Glomerular visceral epithelial cell (primary cell): ENCODE measurements at regions not wholly inside any gene's neighbourhood (a gene's known extent, or its start where the extent isn't known, plus 50 kb on each side); places are given as distances from the start of the nearest gene placed in this dataset.

Experiments
- DNase-seq: peaks from one replicate; pipeline ENCODE4 v3.0.0-alpha.2; 2016; ENCODE audit errors: extremely low spot score

DNA sequence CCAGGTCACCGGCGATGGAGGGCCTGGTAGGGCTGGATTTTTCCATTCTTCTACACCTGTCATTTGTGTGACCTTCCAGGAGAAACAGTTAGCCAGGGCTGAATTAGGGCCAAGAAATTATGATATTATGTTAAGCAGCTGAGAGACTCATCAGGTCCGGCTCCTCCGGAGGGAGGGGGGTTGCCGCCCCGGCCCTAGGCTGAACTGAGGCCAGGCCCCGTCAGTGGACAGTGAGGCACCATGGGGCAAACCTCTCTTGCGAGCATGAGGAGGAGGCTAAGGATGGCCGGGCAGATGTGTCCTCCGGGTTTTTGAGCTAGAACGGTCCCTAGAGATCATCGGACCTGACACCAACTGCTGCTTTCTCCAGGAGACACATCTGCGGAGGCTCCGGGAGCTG lies 150.1 kb downstream of the SOX11 start:
- no peak for DNase-seq

DNA sequence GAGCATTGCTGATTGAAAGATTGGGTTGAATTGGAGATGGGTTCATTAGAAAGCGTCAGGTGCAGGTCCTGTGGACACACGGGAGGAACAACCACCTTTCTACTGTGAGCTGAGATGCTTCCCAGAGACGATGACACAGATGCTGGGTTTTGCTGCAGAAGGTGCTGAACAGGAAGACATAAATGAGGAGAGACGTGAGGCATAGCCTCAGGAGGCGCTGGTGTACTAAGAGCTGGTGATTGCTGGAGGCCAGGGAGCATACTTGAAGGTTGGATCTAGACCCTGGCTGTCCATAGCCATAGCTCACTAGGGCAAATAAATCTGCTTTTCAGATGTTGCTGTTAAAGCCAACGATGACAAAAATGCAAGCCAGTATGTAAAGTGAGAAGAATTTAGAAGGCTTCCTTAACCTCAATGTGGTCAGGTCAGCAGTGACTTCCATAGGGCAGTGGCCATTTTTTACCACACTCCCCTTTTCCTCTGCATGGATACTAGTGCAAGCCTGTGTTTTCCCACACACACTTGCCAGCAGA lies 153.7 kb downstream of the SOX11 start:
- DNase-seq: no peak

DNA sequence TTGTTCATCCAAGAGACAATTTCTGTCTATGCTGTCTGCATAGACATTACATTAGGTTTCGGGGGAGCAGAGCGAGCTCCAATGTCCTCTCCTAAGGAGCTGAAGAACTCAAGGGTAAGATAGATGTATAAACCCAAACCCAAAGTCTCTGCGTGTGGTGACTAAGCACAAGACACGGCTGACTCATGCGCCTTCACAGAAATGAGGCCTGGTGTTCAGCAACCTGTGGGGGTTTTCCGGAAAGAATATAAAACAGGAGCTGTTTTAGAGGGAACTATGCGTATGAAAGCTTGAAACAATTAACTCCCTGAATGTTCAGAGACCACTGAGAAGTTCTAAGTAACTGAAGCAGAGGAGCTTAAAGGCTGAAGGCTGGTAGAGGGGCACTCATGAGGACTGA lies 154.7 kb downstream of the SOX11 start:
- no peak for DNase-seq

DNA sequence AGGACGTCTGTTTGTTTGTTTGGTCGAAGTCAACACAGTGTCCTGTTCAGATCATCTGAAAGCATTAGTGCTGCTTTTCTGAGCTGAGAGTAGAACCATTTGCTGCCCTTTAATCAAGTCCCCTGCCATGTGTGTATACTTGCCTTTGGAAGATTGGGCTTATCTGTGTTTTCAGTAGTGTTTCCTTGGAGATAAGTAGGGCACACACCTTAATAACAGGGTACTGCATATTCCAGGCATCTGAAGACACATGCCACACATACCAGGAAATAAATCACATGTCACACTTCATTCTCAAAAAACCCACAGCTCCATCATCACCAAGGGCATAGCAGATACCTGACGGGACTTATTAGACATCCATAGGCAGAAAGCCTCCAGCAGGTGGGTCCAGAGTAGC lies 157.4 kb downstream of the SOX11 start:
- no peak for DNase-seq

DNA sequence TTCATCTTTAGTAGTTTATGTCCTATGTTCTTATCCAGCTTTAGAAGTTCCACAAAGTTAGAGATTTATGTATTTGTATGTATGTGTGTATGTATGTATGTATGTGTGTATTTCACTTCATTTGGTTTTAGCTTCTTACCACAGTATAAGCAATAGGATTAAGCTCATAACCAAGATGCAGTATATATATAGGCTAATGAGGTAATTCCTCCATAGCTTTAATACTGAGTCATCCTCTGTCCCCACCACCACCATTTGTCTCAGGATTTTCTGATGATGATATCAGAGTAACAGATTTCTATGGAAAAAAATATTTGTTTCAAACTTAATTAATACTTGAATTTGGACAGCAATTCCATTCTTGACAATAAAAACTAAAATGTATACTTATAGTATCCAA lies 159.2 kb downstream of the SOX11 start:
- DNase-seq: no peak

DNA sequence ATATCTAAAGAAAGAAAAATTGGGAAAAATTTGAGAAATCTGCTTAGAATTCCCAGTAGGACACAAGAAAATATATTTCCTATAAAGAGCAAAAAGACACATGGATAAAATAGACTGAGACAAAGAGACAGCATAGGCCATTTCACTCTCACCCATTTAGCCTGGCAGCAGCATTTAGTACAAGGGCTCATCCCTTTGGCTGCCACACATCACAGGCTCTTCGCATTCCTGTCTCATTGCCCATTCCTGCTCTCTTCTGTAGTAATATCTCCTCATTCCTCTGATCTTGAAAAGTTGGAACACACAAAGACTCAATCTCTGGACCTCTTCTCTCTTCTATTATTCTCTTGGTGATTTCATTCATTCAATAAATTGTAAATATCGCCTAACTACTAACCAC lies 162.6 kb downstream of the SOX11 start:
- DNase-seq: no peak

DNA sequence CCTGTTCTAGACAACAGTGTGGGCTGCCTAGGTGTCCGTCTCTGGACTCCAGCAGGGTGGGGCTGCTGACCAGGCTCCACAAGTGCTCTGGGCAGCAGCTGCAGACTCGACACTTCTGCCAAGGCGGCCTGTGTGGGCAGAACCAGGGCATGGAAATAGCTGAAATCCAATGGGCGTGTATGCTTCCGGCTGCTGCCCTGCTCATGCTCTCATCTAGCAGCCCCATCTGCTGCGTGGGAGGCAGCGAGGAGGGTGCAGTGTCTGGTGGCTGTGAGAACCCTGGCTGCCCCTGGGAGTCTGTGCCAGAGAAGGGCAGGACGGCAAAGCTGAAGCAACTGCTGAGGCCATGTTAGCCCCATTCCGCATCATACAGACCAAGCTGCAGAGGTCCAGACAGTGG lies 174.9 kb downstream of the SOX11 start:
- DNase-seq: no peak

DNA sequence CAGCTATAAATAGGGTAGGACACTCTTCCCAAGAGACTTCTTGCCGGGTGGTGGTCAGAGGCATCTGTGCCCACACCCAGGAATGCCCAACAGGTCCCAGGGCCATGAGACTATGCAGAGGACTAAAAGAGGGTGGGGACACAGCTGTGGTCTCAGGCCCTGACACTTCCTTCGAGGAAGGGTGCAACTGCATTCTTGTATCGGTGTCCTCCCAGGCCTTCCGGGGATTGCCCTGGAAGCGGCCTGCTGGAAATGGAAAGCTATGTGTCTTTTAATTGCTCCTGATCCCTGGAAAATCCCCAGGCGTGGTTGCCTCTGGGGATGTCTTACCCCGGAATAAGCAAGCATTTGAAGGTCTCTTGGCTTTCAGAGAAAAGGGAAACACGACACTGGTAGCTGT lies 176.7 kb downstream of the SOX11 start:
- no peak for DNase-seq

DNA sequence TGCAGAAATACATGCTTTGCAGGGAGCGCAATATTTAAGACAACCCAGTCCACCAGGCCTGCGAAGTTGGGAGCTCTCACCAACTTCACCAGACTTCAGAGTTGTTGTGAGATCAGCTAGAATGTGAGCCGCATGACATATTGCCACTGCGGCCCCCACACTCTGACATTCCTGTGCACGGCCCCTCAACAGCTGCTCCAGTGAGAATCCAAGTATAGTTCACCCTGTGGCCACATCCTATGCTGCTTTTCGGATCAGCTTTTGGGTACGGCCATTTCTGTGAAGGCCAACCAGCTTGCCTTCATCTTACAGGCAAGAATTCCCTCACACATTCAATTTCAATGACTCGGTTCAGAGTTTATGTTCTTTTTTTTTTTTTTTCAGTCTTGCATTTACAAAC lies 177.8 kb downstream of the SOX11 start:
- no peak for DNase-seq

DNA sequence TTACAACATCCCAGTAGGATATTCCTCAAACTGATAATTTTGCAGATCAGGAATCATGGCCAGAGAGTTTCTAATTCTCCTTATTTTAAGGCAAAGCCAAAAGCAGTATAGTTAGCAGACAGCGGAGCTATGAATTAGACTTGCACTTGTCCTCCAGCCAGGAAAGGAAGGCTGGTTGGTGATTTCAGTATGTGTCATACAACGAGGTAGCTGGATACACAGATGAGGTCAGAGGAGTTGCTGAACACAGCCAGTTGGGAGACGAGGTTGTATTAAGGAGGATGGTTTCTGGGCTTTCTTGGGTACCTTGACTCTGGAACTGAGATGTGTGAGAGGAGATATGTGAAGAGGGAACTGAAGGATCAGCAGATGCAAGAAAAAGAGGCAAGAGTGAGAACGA lies 185.2 kb downstream of the SOX11 start:
- DNase-seq: no peak

DNA sequence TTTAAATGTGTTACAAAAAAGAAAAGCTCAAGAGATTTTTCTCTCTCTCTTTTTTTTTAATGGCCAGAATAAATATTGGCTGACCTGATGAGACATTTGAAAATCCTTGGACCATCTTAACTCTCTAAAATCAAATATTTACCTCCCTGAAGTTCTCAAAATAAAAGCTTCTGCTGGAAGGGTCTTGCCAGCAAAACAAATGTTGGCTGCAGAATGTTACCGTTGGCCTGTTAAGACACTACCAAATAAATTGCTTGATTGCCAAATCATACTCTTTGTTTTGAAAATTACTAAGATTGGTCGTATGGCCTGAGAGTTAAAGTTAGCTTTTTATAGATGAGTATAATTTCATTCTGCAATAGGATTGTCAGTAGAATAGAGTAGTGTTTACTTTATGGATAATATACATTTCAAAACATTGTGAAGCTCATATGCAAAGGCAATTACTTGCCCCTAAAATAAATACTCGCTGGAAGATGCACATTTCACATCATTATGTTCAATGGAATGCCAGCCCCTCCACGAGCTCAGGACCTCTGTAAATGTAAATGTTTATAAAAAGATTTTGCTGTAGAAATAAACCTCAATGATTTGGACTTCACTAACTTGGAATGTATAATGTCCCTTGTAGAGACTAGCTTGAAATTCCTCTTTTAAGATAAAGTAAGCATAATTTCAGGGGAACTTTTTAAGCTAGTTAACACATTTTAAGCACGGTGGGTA lies 193.4 kb downstream of the SOX11 start:
- no peak for DNase-seq

DNA sequence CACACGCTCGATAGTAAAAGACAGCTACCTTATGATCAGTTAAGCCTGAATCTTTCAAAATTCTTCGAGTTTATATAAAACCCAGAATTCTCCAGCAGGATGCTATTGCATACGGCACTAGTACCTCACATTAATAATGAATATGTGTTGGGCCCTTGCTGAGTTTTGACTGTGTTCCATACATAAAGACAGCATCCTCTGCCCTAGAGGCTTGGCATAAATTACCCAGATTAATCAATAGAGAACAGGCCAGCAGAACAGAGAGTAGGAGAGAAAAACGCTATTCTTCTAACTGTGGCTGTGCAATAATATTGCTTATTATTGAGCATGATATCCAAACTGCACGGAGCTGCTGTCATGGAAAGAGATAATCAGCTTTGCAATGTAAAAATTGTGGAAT lies 194.3 kb downstream of the SOX11 start:
- DNase-seq: no peak

DNA sequence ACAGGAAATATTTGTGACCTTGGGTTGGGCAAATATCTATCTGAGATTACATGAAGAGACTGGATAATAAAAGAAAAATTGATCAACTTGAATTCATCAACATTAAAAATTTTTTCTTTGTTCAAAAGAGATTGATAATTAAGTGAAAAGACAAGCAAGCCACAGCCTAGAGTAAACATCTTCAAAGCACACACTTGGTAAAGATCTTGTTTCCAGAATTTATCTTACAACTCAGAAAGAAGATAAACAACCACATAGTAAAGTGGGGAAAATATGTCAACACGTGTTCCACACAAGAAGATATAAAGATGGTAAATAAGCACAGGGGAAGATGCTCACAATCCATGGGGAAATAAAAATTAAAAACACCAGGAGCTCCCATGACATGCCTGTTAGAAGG lies 195.9 kb downstream of the SOX11 start:
- no peak for DNase-seq

DNA sequence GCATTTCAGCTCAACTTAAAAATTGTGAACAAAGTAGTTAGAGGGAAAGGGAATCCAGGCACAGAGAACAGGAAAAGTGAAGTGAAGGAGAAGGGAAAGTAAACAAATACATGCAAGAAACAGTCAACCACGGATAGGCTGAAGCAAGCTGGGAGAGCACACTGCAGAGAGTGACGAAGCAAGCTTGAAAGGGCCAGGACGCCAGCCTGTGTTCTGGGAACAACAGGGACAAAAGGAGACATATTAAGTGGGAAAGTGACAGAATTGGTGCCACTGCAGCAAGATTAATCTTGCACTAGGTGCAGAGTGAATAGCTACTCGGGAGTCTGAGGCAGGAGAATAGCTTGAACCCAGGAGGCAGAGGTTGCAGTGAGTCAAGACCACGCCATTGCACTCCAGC lies 197.3 kb downstream of the SOX11 start:
- no peak for DNase-seq

DNA sequence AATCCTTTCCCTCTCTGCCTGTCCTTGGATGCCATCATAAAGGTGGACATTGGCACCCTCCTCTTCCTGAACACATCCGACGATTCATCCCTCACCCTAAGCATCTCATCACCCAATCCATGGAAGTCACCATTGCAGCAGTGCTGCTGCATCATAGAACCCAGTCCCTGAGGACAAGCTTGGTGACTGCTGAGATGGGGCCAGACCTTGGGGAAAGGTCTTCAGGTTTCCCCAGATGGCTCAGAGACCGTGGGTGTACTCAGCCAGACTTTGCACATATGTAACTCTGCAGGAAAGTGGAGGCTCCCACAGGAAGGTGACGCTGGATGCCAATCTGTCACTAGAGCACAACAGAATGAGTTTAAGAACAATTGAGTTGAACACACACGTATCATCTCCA lies 202.2 kb downstream of the SOX11 start:
- no peak for DNase-seq

DNA sequence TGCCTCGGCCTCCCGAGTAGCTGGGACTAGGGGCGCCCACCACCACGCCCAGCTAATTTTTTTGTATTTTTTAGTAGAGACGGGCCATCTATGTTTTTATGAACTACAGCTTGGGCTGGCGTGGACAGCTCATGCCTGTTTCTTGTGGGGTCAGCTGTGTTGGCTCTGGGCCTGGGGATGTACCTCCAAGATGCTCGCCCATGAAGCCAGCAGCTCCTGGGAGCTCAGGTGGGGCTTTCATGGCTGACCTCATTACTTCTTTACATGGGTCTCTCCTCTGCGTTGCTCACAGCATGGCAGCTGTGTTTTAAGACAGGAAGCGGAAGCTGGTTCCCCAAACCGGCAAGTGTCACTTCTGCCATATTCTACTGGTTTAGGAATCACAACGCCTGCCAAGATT lies 203.1 kb downstream of the SOX11 start:
- DNase-seq: no peak

DNA sequence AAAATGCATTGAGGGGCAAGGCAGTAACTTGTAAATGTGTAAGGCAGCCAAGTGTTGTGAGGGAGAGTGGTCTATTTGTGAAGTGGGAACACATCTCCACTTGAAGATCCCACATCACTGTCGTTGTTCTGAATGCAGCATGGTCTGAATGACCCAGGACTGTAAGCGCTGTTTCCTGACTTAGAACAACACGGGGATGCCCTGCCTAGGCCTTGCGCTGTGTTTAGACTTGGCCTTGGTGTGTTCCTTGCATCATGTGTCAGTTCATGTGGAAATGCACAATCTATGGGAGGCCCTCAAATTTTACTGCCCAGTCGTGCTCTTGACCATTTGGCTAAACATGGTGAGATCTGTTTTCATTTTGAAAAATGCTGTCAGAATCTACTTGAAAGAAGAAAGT lies 205.1 kb downstream of the SOX11 start:
- no peak for DNase-seq

DNA sequence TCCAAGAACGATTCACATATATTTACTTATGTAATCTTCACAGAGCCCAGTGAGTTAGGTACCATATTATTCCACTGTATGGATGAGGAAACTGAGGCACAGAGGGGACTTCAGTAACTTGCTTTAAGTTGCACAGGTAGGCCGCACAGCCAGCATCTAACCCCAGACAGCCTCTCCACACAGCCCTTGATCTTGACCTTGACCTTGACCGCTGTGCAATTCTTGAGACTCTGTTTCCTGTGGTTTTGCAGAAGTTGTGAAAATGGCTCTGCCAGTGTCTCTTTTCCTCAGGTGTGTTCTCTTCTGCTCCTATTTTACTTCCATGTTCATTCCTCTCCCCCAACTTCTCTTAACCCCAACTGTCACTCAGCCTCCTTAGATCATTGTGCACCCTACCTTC lies 206.5 kb downstream of the SOX11 start:
- no peak for DNase-seq

DNA sequence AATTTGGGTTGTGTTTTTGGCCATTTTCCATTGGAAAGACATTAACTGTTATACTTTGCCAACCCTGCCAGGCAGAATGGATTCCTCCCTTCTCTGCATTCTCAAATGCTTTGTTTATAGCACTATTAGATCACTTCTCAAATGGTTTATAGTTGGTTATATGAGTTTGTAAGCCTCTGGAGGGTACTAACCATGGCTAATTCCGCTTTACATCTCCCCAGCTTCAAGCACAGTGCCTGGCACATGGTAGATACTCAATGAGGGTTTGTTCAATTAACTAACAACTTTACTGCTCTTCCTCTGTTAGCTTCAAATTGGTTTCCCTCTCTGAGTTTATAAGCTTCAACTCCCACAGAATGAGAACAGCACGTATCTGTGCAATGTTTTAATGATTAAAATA lies 213.5 kb downstream of the SOX11 start:
- no peak for DNase-seq

DNA sequence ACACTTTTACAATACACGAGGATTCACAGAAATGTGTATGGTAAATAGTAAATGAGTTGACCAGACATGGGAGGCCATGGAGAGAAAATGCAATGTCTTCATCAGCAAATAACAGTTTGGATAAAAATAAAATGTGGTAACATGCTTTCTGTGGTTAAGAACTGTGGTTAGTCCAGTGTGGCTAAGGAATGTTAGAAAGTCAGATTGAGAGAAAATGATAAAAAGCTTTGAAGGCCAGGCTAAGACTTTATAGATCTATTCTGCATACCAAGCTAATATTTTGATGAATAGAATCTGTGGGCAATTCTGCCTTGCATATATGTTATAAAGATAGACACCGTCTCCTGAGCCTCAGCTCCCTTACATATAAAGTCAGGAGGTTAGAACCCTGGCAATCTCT lies 215.9 kb downstream of the SOX11 start:
- no peak for DNase-seq

DNA sequence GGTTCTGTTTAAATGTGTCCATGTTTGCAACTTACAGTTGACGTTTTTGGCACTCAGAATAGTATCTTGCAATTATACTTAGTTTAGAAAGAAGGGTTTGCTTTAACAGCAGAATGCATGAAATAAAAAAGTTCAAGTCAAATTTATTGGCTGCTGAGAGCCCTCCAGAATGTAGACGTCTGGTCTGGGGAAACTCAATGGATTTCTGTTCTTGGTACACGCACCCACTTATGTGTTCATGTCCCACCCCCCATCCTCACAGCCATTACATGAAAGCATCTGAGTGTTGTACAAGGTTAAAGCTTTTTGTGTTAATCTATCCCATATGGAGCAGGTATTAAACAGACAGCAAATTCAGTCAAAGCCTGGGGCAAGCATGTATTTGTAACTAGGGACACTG lies 219.5 kb downstream of the SOX11 start:
- no peak for DNase-seq

DNA sequence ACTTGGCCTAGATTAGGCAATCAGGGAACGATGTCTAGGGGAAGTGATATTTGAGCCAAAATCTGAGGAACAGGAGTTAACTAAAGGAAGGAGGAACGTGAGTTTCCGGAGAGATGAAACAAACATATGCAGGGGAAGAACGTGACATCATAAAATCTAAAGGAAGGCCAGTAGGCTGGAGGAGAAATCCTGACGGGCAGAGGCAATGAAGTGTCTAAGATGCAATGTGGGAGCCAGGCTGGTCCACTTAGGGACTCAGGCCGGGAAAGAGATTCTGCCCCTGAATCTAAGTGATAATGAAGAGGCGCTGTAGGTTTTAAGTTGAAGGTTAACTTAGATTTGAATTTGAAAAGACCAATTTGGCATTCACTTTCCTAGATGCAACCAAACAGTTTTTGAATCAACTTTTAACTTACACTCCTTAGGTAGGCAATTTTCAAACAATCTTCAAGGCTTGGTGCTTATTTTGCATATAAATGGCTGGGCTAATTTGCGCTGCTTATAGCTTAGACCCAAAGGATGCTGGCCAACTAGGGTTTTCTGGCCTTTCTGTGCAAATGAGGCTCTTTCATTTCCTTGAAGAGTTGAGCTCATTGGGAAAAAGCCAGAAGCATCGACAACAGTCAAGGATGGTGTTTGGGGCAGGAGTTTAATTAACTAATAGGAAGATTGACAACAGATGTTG lies 221.7 kb downstream of the SOX11 start:
- DNase-seq: no peak

DNA sequence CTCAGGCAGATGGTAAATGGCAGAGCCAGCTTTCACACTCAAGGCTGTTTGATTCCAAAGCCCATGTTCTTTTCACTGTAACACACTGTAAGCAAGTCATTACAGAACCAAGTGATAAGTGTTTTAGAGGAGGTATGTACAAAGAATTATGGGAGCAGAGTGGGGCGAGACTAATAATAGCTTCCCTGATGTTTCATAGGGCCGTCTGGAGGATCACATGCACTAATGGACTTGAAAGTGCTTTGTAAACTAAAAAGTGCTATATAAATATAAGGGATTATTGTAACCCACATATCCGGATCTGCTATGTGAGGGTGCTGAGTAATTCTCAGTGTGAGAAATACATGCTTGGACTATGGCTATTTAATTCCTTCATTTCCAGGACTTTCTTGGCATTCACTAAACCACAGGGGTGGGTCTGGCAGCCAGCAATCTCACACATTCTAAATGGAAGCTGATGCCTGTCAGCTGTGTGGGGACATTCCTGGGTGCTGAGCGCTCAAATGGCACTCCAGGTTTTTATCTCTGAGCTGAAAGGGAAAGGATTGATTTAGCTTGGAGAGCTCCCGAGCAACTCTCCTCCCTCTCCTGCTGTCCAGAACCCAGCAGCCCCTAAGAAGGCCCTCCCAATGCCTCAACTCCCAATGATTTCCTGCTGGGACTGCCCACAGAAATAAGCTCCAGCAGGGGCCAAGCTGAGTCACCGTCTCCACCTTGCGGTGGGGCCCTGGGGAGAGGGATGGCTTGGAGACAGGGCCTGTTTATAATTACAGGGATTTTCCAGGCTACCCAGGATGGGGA lies 222.8 kb downstream of the SOX11 start:
- no peak for DNase-seq
